HG03139 (cell line): ENCODE measurements at regions not wholly inside any gene's neighbourhood (a gene's known extent, or its start where the extent isn't known, plus 50 kb on each side); places are given as distances from the start of the nearest gene placed in this dataset.

Source experiments
- ATAC-seq: cut with Tn5 transposase; IDR thresholded peaks from one replicate; pipeline ENCODE4 v1.9.1; 2021; ENCODE audit not compliant: unreplicated experiment

DNA sequence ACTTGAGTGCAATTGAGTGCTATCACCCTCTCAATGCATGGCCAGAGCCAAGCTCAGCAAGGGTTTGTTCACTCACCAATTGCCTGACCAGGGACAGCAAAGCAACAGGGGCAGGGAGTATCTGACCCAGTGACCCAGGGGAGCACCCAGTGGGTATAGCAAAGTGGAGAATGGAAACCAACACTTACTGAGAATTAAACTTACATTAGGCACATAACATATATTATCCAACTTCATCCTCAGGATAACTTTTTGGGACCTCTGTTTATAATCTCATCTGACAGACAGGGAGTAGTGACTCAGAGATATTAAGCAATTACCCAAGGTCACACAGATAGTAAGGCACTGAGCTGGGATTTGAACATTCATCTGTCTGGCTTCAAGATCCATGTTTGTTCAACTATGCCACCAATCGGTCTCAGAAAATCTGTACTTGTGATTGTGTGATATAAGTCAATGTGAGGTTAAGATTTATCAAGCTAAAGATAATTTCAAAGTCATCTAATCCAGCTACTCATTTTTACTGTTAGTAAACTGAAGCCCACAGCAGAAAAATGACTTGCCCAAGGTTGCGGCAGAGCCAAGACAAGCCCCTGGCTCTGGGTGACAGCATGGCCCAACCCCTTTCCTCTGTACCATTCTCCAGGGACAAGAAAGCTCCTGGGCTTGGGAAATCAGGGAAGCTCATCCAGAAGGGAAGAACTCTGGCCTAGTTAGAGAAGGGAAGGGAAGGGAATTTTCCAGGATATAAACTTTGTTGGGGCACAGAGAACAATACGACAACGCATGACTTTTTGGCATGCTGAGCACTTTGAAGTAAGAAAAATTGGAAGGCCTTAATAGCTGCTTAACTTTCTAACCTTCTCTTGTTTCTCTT is 138.0 kb upstream of the SMAD3 start:
- ATAC-seq: no peak

DNA sequence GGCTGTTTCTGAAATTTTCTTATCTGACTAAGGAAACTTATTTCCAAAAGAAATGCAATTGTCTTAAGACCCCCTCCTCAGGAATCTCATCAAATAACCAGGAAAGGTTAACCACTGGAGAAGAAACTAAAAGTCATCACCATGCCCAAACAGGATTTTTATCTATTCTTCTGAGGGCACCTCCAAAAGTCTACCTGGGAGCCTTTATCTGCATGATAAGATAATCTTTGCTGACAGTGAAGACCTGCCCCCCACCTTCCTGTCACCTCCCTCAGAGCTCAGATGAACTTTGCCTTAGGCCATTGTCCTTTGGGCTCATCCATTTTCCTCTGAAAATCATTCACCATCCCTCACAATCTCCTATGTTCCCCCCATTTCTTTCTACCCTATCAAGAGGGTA is 137.3 kb upstream of the SMAD3 start:
- no peak for ATAC-seq

DNA sequence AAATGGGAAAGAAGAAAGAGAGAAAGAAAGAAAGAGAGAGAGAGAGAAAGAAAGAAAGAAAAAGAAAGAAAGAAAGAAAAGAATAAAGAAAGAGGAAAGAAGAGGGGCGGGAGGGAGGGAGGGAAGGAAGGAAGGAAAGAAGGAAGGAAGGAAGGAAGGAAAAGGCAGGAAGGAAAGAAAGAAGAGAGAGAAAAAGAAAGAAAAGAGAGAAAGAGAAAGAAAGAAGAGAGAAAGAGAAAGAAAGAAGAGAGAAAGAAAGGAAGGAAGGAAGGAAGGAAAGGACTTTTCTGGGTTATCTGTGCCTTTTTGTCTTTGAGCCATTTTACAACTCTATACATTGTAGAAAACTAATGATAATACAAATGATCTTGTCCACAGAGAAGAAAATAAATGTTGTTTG is 136.6 kb upstream of the SMAD3 start:
- ATAC-seq: no peak

DNA sequence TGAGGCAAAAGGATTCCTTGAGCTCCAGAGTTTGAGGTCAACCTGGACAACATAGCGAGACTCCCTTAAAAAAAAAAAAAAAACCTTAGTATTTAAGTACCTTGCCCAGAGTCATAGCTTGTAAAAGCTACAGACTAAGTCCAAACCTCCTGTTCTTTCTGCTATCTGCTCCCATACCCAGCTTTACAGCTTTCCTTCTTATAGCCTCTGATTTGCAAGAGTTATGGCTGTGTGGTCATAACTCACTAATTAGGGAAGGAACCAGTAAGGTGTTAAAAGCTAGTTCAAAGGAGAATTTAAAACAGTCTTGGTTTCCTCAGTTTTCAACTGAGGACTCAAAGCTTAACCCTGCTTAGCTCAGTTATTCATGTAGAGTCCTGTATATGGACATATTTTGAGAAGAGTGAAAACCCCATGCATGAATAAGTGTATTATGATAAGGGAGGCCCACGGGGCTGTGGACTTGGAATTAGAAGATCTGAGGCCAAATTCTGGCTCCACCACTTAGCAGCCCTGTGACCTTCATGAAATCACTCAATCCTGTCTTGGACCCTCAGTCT is 135.5 kb upstream of the SMAD3 start:
- ATAC-seq: no peak

DNA sequence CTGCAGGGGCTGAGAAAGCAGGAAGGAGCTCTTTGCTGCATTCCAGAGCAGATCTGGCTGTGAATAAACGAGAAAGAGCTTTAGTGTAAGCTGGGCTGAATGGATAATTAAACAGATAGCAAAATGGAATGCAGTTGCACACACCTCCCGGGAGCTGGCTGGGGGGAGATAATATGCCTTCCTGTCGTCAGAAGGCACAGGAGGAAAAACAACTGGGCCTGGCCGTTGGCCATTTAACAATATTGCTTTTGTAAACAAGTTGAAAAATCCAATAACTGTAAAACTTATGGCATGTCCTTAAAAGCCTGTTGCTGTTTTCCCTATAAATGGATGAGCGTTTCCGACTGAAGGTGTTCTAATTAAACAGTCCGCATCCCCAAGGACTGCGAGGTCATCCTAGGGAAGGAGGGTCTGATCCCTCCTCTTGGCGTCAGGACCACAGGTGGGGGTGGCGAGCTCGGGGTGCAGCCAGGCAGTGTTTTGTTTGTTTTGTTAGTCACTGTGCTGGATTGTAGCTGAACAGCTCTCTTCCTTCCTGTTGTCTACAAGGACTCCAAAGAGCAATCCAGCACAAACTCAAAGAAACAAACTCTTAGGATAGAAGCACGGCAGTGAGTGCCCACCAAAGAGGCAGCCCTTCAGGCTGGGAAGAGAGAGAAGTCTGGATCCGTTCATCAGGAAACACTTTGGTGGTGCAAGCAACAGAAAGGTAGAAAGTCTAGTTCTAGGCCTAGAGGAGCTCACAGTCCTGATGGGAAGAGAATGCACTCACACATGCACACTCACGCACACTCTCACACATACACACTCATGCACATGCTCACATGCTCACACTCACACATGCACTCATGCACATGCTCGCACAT is 133.4 kb upstream of the SMAD3 start:
- ATAC-seq: no peak

DNA sequence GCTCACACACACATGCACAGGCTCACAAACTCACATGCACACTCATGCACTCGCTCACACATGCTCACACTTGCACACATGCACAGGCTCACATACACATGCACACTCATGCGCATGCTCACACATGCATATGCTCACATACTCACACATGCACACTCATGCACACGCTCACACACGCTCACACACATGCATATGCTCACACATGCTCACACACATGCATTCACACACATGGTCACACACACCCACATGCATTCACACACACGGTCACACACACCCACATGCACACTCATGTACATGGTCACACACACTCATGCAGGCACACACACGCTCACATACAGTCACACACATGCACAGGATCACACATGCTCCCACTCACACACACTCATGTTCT is 132.8 kb upstream of the SMAD3 start:
- no peak for ATAC-seq

DNA sequence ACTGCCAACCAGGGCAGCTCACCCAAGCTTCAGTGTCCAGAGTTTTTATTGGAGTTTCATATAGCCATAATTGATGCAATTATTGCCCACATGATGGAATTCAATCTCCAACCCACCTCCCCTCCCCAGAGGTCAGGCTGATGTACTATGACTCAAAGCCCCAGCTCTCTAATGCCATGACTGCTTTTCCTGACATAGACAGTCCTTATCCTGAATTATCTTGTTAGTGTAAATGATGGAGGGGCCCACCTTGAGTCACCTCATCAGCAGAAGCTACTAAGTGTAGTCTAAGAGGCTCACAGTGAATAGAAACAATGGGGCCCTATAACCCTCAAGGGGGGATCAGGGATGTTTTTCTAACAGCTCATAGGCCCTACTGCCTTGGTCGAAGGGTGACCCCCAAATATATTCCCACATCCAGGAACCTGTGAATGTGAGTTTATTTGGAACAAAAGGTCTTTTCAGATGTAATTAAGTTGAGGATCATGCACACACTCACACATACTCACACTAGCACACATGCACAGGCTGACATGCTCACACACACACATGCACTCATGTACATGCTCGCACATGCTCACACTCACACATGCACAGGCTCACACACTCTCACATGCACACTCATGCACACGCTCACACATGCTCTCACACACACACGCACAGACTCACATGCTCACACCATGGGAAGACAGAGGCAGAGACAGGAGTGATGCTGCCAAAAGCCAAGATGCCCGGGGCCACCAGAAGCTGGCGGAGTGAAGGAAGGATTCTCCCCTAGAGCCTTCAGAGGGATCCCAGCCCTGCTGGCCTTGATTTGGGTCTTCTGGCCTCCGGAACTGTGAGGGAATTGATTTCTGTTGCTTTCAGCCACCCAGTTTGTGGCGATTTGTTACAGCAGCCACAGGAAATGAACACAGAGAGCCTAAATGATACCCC is 131.2 kb upstream of the SMAD3 start:
- no peak for ATAC-seq

DNA sequence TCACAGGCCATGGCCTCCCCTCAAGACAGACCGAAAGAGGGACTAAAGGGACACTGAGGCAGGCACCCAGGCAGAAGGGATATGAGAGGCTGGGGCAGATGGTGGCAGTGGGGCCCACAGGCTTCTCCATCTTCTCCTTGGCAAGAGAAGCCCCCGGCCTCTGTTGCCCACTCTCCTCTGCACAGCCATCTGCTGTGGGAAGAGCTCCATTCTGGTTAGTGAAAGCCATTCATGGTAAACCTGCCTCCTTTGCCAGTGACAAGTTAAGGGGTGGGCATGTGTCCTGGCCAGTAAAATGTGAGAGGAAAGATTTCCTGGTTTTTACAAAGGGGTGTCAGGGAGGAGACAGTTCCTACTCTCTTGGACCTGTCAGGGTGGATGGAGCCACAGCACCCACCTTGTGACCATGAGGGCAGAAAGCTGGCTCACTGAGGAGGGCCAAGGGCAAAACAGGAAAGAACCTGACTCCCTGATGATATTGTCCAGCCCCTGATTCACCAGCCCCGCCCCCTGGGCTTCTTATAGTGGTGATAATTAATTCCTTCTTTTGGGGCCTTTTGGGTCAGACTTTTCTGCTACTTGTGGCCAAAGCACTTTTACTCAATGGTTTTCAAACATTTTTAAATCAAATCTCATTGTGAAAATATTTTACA is 130.4 kb upstream of the SMAD3 start:
- no peak for ATAC-seq

DNA sequence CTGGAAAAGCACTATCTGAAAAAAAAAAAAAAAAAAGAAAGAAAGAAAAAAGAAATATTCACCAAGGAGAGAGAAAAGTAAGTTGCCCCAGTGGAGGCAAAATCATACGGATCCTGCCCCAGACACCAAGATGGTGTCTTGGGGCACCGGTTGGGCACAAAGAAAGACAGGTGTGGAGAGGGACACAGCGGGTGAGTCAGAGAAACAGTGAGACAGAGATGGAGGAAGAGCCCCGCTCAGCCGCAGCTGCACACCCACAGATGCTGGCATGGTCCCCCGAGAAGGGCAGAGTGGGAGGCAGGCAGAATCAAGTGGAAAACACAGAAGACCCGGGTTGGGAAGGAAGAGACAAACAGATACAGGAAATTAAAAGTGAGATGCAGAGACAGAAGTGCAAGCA is 129.7 kb upstream of the SMAD3 start:
- no peak for ATAC-seq

DNA sequence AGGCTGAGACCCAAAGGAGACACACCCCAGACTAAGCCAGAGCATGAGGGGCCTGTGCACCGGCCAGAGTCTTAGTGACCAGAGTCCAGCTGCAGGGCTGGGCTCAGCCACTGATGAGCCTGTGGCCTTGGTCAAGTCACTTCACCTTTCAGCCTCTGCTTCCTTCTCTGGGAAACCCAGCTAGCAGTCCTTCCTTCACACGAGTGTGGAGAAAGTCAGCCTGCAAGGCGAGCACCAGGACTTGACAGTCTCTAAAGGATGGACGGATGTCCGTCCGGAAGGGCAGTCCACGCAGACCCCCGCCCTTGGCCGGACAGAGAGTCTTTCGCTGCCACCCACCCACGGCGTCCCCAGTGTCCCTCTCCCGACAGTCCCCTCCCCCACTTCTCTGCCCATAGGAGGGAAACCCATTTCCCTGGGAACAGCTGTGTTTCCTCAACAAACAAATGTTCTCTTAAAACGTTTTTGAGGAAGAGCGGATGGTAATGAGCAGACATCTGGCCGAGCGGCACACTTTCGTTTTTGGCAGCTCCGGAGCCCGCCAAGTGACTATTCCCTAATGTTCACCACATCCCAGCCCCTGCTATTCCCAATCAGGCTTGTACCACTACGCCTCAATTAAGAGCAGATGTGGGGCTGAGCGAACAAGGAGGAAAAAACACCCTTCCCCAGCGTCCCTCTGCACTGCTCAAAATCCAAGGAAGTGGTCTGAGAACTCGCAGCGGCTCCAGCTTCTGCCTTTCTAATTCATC is 129.1 kb upstream of the SMAD3 start:
- ATAC-seq: no peak

DNA sequence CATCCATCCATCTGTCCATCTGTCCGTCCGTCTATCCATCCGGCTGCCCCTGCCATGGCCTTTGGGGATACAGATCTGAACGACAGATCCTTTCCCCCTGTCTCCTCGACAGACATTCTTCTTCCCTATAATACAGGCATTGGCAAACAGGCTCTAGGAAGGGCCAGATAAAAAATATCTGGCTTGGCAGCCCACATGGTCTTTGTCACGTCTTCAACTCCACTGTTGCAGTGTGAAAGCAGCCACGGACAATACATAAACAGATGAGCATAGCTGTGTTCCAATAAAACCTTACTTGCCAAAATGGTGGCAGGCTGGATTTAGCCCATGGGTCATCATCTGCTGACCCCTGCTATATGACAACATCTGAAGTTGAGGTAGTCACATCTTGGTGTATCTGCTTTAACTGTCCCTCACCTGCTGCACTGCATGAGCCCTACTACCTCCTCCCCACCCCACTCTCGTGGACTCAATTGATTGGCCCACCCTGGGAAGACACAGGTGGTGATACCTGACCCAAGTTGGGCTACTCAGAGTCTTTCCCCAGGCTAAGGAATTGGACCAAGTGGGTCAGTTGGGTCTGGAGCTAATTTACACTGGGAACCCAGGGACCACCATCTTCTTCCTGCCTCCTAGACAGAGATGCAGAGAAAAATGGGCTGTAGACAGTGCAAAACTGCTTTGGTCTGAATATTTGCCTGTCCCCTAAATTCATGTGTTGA is 128.4 kb upstream of the SMAD3 start:
- ATAC-seq: no peak

DNA sequence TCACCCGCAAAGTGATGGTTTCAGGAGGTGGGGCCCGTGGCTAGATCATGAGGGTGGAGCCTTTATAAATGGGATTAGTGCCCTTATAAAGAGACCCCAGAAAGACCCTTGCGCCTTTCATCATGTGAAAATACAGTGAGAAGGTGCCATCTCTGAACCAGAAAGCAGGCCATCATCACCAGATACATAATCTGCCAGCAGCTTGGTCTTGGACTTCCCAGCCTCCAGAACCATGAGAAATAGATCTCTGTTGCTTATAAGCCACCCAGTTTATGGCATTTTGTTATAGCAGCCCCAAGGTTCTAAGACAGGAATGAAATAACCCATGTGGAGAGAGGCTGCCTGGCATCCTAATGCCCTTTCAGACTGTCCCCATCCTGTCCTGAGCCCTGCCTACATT is 127.8 kb upstream of the SMAD3 start:
- ATAC-seq: no peak

DNA sequence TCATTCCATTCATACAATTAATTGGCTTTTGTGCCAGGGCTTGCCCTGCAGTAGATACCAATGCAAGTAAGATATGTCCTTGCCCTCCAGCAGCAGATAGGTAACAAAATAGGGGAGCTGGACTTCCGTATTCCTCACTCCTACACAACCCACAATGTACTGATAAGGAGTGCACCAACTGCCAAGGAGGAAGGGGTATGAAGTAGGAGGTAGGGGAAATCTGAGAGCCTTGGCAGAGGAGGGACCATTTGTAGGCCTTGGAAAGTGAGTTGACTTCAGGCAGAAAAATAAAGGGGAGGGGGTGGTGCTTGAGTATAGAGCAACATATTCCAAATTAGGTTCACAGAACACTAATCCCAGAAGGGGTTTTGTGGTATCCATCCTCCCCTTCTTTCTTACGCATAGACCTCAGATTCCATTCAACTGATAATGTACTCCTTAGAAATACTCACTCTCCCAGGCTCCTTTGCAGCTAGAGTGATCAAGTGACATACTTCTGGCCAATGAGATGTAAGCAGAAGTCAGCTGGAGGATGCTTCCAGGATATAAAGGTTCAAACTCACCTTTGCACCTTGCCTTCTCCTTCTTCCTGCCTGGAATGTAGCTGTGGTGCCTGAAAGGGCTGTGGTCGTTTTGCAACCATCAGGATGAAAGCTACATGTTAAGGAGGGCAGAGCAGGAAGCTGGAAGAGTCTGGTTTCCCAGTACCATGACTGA is 127.1 kb upstream of the SMAD3 start:
- ATAC-seq: no peak

DNA sequence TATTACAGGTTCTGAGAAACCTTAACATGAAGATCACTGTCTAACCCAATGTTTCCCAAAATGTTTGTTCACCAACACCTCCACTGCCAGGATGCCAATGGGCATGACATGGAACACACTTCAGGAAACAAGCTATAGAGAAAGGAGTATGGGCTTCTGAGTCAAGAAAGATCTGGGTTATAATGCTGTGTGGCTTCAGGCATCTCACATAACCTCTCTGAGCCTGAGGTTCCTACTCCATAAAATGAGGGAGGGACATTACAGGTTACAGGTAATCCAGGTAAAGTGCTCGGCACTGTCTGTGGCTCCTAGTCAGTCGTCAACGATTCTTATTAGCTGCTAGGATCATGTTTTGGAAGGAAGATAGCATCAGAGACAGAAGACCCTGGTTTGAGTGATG is 126.4 kb upstream of the SMAD3 start:
- no peak for ATAC-seq

DNA sequence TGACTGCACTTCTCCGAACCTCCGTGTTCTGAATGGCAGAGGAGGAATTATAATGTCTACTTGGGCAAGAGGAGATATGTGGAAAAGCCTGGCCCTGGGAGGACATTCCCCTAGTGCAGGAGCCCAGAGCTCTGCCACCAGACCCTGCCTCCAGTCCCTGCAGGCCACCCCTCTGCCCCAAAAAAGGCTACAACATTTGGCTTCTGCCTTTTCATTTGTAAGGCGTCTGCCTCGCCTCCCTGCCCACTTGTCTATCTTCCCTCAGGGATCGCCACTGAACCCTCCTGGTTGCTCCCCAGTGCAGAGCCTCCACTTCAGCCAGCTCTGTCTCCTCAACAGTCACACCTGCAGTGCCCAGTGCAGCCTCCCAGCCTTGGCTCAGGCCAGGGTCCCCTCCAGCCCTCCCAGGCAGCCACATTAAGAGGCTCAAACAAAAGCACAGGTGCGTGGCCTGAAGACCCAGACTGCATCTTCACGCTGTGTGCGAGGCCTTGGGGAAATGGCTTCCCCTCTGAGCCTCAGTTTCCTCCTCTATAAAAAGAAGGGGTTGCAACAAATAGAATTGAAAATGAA is 125.9 kb upstream of the SMAD3 start:
- no peak for ATAC-seq

DNA sequence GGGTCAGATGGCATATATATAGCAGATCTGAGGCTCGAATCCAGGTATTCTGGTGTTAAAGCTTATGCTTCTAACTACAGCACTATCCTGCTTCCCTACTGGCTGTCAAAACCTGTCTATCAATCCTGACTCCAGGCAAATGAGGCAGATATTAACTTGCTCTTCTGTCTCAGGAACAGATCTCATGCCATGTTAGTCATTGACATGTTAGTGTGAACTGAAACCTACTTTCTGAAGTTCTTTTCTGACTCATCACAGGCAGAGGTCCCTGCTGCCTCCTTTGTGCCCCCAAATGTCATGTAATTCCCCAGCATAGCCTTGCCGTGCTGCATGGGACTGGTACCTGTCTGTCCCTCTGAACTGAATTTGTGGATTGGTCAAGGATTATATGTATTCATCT is 125.0 kb upstream of the SMAD3 start:
- no peak for ATAC-seq

DNA sequence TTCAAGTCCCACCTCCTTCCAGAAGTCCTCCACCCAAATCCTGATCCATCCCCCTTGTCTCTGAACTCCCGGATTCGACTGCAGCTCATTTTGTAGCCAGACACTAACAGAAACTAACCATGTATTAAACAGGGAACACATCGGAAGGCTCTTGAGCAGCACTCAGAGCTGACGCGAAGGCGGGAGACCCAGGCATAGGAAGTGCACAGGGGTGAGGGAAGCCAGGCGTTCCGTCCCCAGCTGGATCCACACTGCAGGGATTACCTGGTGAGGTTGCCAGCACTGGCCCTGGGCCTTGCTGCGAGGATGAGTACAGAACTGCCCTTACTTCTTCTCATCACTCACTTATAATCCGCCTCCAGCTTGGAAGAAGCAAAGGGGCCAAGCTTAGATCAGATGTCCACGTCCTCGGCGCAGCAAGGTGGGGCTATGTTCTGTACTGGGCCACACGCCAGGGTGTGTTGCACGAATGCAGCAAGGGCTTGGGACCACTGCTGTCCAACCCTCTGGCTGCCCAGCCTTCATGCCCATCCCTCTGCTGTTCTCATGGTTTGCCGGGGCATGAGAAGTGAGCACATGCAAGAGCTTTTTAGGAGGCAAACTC is 124.2 kb upstream of the SMAD3 start:
- ATAC-seq: no peak

DNA sequence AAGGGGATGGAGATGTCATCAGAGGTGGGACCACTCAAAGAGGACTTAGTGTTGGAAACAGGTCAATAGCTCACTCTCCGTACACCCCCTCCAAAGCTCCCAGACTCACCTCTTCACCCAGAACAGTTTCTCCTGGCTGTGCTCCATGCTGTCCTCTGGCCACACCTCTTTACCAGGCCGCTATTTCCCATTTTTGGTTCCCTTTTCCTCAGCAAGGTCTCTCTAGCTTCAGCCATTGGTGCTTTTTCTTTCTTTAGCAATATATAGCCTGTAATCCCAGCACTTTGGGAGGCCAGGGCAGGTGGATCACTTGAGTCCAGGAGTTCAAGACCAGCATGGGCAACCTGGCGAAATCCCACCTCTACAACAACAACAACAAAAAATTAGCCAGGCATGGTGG is 123.6 kb upstream of the SMAD3 start:
- no peak for ATAC-seq
